SK-N-MC (cell line): ENCODE measurements at regions not wholly inside any gene's neighbourhood (a gene's known extent, or its start where the extent isn't known, plus 50 kb on each side); places are given as distances from the start of the nearest gene placed in this dataset.

ENCODE experiments used
- EZH2 ChIP-seq: fragments of 200-600 bp; sonication (generic); IDR thresholded peaks from one replicate; pipeline ENCODE4 v1.6.1; 2017; ENCODE audit warnings: antibody characterized with exemption
- FOXP2 ChIP-seq: optimal IDR thresholded peaks from 2 replicates; pipeline ENCODE3; 2011; ENCODE audit warnings: mild to moderate bottlenecking, moderate library complexity; ENCODE audit not compliant: insufficient read depth; ENCODE audit errors: extremely low read length, control extremely low read depth
- POLR2AphosphoS5 ChIP-seq: IDR thresholded peaks from 2 replicates; pipeline ENCODE4 v1.6.1; 2012; ENCODE audit warnings: mild to moderate bottlenecking, low read depth, low read length, borderline replicate concordance

DNA sequence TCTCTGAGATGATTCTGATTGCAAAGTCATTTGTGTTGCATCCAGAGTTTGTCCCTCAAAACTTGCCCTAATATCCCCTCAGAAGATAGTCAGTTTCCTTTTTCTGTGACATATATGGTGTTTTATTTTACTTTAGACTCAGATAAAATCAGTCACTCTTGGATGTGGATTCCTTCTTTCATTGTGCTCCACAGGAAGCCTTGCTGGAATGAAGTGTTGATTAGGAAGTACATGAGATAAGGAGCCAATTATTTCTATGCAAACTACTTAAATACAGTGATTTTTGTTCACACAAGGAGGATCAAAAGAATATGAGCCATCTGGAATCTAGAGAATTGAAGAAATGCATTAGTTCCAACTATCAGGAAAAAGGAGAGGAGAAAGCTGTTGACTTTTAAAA is 107.6 kb upstream of the RXFP2 start:
- no peak for TF ChIP-seq EZH2
- TF ChIP-seq POLR2AphosphoS5: no peak
- TF ChIP-seq FOXP2: no peak
